ENCODE measurements at regions not wholly inside any gene's neighbourhood (a gene's known extent, or its start where the extent isn't known, plus 50 kb on each side); places are given as distances from the start of the nearest gene placed in this dataset.

DNA sequence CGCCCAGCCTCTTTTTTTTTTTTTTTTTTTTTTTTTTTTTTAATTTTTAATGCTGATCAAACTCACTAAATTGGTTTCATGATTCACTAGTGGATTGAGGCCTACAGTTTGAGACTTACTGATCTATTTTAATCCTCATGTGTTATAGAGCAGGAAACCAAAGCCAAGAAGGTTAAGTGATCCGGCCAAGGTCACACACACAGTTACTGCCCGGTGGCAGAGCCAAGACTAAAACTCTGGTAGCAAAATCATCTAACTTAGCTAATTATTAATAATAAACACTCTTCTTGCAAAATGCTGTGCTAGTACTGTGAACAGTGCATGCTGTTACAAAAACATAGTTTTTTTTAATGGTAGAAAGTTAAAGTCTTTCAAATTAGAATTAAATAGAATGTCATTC, 188.3 kb upstream of the NFE2L3 start:
- Histone ChIP-seq H3K9me3 (ENCODE audit: insufficient read depth, low read depth, low read length) (no peaks in the 10 kb centered on the region), H3K9ac (ENCODE audit: low read length) (no peak overlapping the region), H2AFZ (ENCODE audit: low read depth, low read length) (no peak overlapping the region), H3K27me3 (ENCODE audit: insufficient read depth, low read length) (no peaks in the 10 kb centered on the region), H3K27ac (ENCODE audit: low read depth, low read length) (no peak overlapping the region), H3K4me3 (ENCODE audit: insufficient read depth, low read depth, low read length) (no peak overlapping the region), H3K4me2 (ENCODE audit: low read length) (no peak overlapping the region), H3K36me3 (ENCODE audit: insufficient read depth, low read length) (no peaks in the 10 kb centered on the region), H3K4me1 (ENCODE audit: insufficient read depth, low read length) (no peaks in the 10 kb centered on the region), H3K79me2 (ENCODE audit: insufficient read depth, low read length) (no peaks in the 10 kb centered on the region), H4K20me1 (ENCODE audit: insufficient read depth, low read length) (no peaks in the 10 kb centered on the region)
- FAIRE-seq (no peak), DNase-seq (ENCODE audit: low read depth) (no peak)
- peaks cover 20% of the 10 kb centered on the region for H3K27me3 Mint-ChIP-seq (ENCODE audit: low read depth, unreplicated experiment)
- peaks cover 3% of the 10 kb centered on the region for H3K36me3 Mint-ChIP-seq (ENCODE audit: low read depth, unreplicated experiment)
- no peak overlapping the region for H3K27ac Mint-ChIP-seq (ENCODE audit: unreplicated experiment)
- peaks cover 4% of the 10 kb centered on the region for H3K9me3 Mint-ChIP-seq (ENCODE audit: unreplicated experiment)
- no peaks in the 10 kb centered on the region for H3K4me1 Mint-ChIP-seq (ENCODE audit: low read depth, unreplicated experiment)
- no peak overlapping the region for H3K4me3 Mint-ChIP-seq (ENCODE audit: unreplicated experiment)
- TF ChIP-seq, protein P1, sequence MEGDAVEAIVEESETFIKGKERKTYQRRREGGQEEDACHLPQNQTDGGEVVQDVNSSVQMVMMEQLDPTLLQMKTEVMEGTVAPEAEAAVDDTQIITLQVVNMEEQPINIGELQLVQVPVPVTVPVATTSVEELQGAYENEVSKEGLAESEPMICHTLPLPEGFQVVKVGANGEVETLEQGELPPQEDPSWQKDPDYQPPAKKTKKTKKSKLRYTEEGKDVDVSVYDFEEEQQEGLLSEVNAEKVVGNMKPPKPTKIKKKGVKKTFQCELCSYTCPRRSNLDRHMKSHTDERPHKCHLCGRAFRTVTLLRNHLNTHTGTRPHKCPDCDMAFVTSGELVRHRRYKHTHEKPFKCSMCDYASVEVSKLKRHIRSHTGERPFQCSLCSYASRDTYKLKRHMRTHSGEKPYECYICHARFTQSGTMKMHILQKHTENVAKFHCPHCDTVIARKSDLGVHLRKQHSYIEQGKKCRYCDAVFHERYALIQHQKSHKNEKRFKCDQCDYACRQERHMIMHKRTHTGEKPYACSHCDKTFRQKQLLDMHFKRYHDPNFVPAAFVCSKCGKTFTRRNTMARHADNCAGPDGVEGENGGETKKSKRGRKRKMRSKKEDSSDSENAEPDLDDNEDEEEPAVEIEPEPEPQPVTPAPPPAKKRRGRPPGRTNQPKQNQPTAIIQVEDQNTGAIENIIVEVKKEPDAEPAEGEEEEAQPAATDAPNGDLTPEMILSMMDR (IDR thresholded peaks at IDR 0.05; ENCODE audit: insufficient read depth, low read depth, low read length), result no peak
- TF ChIP-seq EZH2 (IDR thresholded peaks at IDR 0.05; ENCODE audit: insufficient read depth, low read length), result no peak

DNA sequence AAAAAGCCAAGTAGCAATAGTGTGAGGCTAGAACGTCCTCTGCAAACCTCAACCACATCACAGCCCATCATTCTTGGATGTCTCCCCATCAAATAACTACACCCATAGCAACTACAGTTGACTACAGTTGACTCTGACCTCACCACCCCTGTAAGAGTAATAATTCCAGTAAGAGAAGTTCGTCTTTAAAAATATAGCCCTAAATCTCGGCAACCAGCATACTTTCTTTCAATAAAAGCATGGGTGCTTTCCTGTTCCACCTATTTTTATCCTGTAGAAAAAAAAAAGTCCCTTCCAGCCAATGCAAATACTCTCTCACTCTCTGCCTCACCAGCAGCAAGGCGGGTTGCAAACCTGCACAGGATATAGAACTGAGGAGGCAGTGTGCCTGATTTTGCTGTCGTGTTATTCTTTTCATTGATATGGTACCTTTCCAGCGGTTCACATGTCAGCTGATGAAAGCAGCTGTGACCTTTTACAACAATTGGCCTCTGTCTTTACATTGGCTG, 187.5 kb upstream of the NFE2L3 start:
- Histone ChIP-seq H3K4me2 (ENCODE audit: low read length) (no peak overlapping the region), H3K9ac (ENCODE audit: low read length) (no peak overlapping the region), H3K4me3 (ENCODE audit: insufficient read depth, low read depth, low read length) (no peak overlapping the region), H2AFZ (ENCODE audit: low read depth, low read length) (no peak overlapping the region), H3K4me1 (ENCODE audit: insufficient read depth, low read length) (no peaks in the 10 kb centered on the region), H3K9me3 (ENCODE audit: insufficient read depth, low read depth, low read length) (no peaks in the 10 kb centered on the region), H3K27ac (ENCODE audit: low read depth, low read length) (no peak overlapping the region), H3K27me3 (ENCODE audit: insufficient read depth, low read length) (no peaks in the 10 kb centered on the region), H3K36me3 (ENCODE audit: insufficient read depth, low read length) (no peaks in the 10 kb centered on the region), H4K20me1 (ENCODE audit: insufficient read depth, low read length) (no peaks in the 10 kb centered on the region), H3K79me2 (ENCODE audit: insufficient read depth, low read length) (no peaks in the 10 kb centered on the region)
- Mint-ChIP-seq H3K9me3 (ENCODE audit: unreplicated experiment) (peaks cover 4% of the 10 kb centered on the region), H3K4me3 (ENCODE audit: unreplicated experiment) (no peak overlapping the region), H3K27ac (ENCODE audit: unreplicated experiment) (no peak overlapping the region), H3K4me1 (ENCODE audit: low read depth, unreplicated experiment) (no peaks in the 10 kb centered on the region), H3K27me3 (ENCODE audit: low read depth, unreplicated experiment) (peaks cover 11% of the 10 kb centered on the region), H3K36me3 (ENCODE audit: low read depth, unreplicated experiment) (peaks cover 3% of the 10 kb centered on the region)
- TF ChIP-seq, protein P1 (IDR thresholded peaks at IDR 0.05; ENCODE audit: insufficient read depth, low read depth, low read length), result no peak
- TF ChIP-seq EZH2 (IDR thresholded peaks at IDR 0.05; ENCODE audit: insufficient read depth, low read length), result no peak
- DNase-seq (ENCODE audit: low read depth) (no peak), FAIRE-seq (no peak)

GRCh38 chr7:25965405-25966123, 186.4 kb upstream of the NFE2L3 start:
- H3K36me3 ChIP-seq (ENCODE audit: insufficient read depth, low read length), result no peaks in the 10 kb centered on the region
- no peak overlapping the region for H3K4me2 ChIP-seq (ENCODE audit: low read length)
- FAIRE-seq (no peak), DNase-seq (ENCODE audit: low read depth) (no peak)
- H3K27me3 Mint-ChIP-seq (ENCODE audit: low read depth, unreplicated experiment), result peaks cover 10% of the 10 kb centered on the region
- H3K9me3 Mint-ChIP-seq (ENCODE audit: unreplicated experiment), result peaks cover 4% of the 10 kb centered on the region
- no peak overlapping the region for H3K27ac Mint-ChIP-seq (ENCODE audit: unreplicated experiment)
- no peaks in the 10 kb centered on the region for H3K4me1 ChIP-seq (ENCODE audit: insufficient read depth, low read length)
- H3K27ac ChIP-seq (ENCODE audit: low read depth, low read length), result no peak overlapping the region
- no peaks in the 10 kb centered on the region for H3K4me1 Mint-ChIP-seq (ENCODE audit: low read depth, unreplicated experiment)
- TF ChIP-seq, protein P1 (IDR thresholded peaks at IDR 0.05; ENCODE audit: insufficient read depth, low read depth, low read length), result no peak
- no peak for TF ChIP-seq EZH2 (IDR thresholded peaks at IDR 0.05; ENCODE audit: insufficient read depth, low read length)
- H4K20me1 ChIP-seq (ENCODE audit: insufficient read depth, low read length), result no peaks in the 10 kb centered on the region
- H3K9ac ChIP-seq (ENCODE audit: low read length), result no peak overlapping the region
- H3K9me3 ChIP-seq (ENCODE audit: insufficient read depth, low read depth, low read length), result no peaks in the 10 kb centered on the region
- peaks cover 3% of the 10 kb centered on the region for H3K36me3 Mint-ChIP-seq (ENCODE audit: low read depth, unreplicated experiment)
- H3K79me2 ChIP-seq (ENCODE audit: insufficient read depth, low read length), result no peaks in the 10 kb centered on the region
- H3K4me3 Mint-ChIP-seq (ENCODE audit: unreplicated experiment), result no peak overlapping the region
- no peak overlapping the region for H3K4me3 ChIP-seq (ENCODE audit: insufficient read depth, low read depth, low read length)
- no peak overlapping the region for H2AFZ ChIP-seq (ENCODE audit: low read depth, low read length)
- no peaks in the 10 kb centered on the region for H3K27me3 ChIP-seq (ENCODE audit: insufficient read depth, low read length)

All from astrocyte (in vitro differentiated cells and primary cell).